H9 (cell line): ENCODE measurements at regions not wholly inside any gene's neighbourhood (a gene's known extent, or its start where the extent isn't known, plus 50 kb on each side); places are given as distances from the start of the nearest gene placed in this dataset.

Experiments used
- DNase-seq: peaks from one replicate; pipeline ENCODE4 v3.0.0-alpha.2; 2017
- H2AFZ ChIP-seq: one replicate; pipeline ENCODE4 v1.6.1; 2013; ENCODE audit warnings: mild to moderate bottlenecking, low read length, control low read depth, moderate library complexity
- H2AK5ac ChIP-seq: 2 replicates; pipeline ENCODE4 v1.6.1; 2013; ENCODE audit warnings: low read length, control low read depth, mixed read lengths; ENCODE audit not compliant: insufficient read length
- H2BK120ac ChIP-seq: one replicate; pipeline ENCODE4 v1.6.1; 2013; ENCODE audit warnings: low read depth, mild to moderate bottlenecking, low read length, control low read depth, inconsistent platforms; ENCODE audit not compliant: poor library complexity, severe bottlenecking
- H2BK12ac ChIP-seq: 2 replicates; pipeline ENCODE4 v1.6.1; 2013; ENCODE audit warnings: low read length, control low read depth, mixed read lengths, low read depth; ENCODE audit not compliant: insufficient read length
- H2BK15ac ChIP-seq: 2 replicates; pipeline ENCODE4 v1.6.1; 2013; ENCODE audit warnings: low read depth, low read length, control low read depth
- H2BK20ac ChIP-seq: one replicate; pipeline ENCODE4 v1.6.1; 2013; ENCODE audit warnings: low read depth, mild to moderate bottlenecking, low read length, control low read depth, inconsistent platforms; ENCODE audit not compliant: poor library complexity, severe bottlenecking
- H2BK5ac ChIP-seq: 2 replicates; pipeline ENCODE4 v1.6.1; 2013; ENCODE audit warnings: low read length, control low read depth, mixed read lengths; ENCODE audit not compliant: insufficient read length
- H3K14ac ChIP-seq: 2 replicates; pipeline ENCODE4 v1.6.1; 2013; ENCODE audit warnings: low read length, control low read depth; ENCODE audit not compliant: insufficient read depth
- H3K18ac ChIP-seq: 2 replicates; pipeline ENCODE4 v1.6.1; 2013; ENCODE audit warnings: low read depth, mild to moderate bottlenecking, mixed read lengths, low read length, control low read depth; ENCODE audit not compliant: insufficient read length
- H3K23ac ChIP-seq: 2 replicates; pipeline ENCODE4 v1.6.1; 2013; ENCODE audit warnings: low read length, control low read depth, mixed read lengths, low read depth; ENCODE audit not compliant: insufficient read length
- H3K23me2 ChIP-seq: 2 replicates; pipeline ENCODE4 v1.6.1; 2013; ENCODE audit warnings: low read depth, mild to moderate bottlenecking, mixed read lengths, low read length, control low read depth; ENCODE audit not compliant: insufficient read length, poor library complexity, severe bottlenecking
- H3K27ac ChIP-seq: 2 replicates; pipeline ENCODE4 v1.5.1; 2013; ENCODE audit warnings: low read length, control low read depth, mixed read lengths, low read depth; ENCODE audit not compliant: insufficient read length
- H3K27me3 ChIP-seq: 2 replicates; pipeline ENCODE4 v1.6.1; 2013; ENCODE audit warnings: low read length, control low read depth, inconsistent platforms; ENCODE audit not compliant: insufficient read depth
- H3K4ac ChIP-seq: 2 replicates; pipeline ENCODE4 v1.6.1; 2013; ENCODE audit warnings: low read depth, mild to moderate bottlenecking, control low read depth, inconsistent platforms, low read length, moderate library complexity
- H3K4me1 ChIP-seq: 2 replicates; pipeline ENCODE4 v1.6.1; 2013; ENCODE audit warnings: low read length, control low read depth, inconsistent platforms; ENCODE audit not compliant: insufficient read depth
- H3K4me2 ChIP-seq: 2 replicates; pipeline ENCODE4 v1.6.1; 2013; ENCODE audit warnings: low read length, control low read depth, mixed read lengths; ENCODE audit not compliant: insufficient read length, insufficient read depth
- H3K56ac ChIP-seq: 2 replicates; pipeline ENCODE4 v1.6.1; 2013; ENCODE audit warnings: low read depth, mild to moderate bottlenecking, mixed read lengths, low read length, control low read depth; ENCODE audit not compliant: insufficient read length
- H3K79me1 ChIP-seq: 2 replicates; pipeline ENCODE4 v1.6.1; 2013; ENCODE audit warnings: low read depth, mild to moderate bottlenecking, moderate library complexity, low read length, control low read depth, inconsistent platforms; ENCODE audit not compliant: insufficient read depth, poor library complexity, severe bottlenecking
- H3K79me2 ChIP-seq: 2 replicates; pipeline ENCODE4 v1.6.1; 2013; ENCODE audit warnings: low read length, control low read depth, inconsistent platforms; ENCODE audit not compliant: insufficient read depth
- H3K9ac ChIP-seq: 2 replicates; pipeline ENCODE4 v1.6.1; 2013; ENCODE audit warnings: low read length, control low read depth, mixed read lengths; ENCODE audit not compliant: insufficient read length; ENCODE audit errors: extremely low read depth
- H3K9me3 ChIP-seq: one replicate; pipeline ENCODE4 v1.6.1; 2013; ENCODE audit warnings: low read depth, low read length, inconsistent platforms; ENCODE audit not compliant: control insufficient read depth
- H3T11ph ChIP-seq: one replicate; pipeline ENCODE4 v1.6.1; 2013; ENCODE audit warnings: mild to moderate bottlenecking, low read length, control low read depth, inconsistent platforms
- H4K20me1 ChIP-seq: one replicate; pipeline ENCODE4 v1.6.1; 2013; ENCODE audit not compliant: control insufficient read depth, insufficient read length, insufficient read depth
- H4K5ac ChIP-seq: 2 replicates; pipeline ENCODE4 v1.6.1; 2013; ENCODE audit warnings: low read depth, mild to moderate bottlenecking, mixed read lengths, low read length, control low read depth; ENCODE audit not compliant: insufficient read length
- H4K8ac ChIP-seq: replicated peaks from 2 replicates; pipeline ENCODE4 v1.6.1; 2013; ENCODE audit warnings: low read length, control low read depth, mixed read lengths, low read depth; ENCODE audit not compliant: insufficient read length
- H4K91ac ChIP-seq: 2 replicates; pipeline ENCODE4 v1.6.1; 2013; ENCODE audit warnings: low read depth, mild to moderate bottlenecking, moderate library complexity, mixed read lengths, low read length, control low read depth; ENCODE audit not compliant: insufficient read length
- H3K27ac Mint-ChIP-seq, 3 experiments: 2 replicates in 2 of 3; 3 replicates in 1 of 3; pipeline ENCODE4 v1.8.0; 2020 to 2021; ENCODE audit warnings: mixed read lengths in 3 of 3, mild to moderate bottlenecking in 1 of 3, moderate library complexity in 1 of 3
- H3K27me3 Mint-ChIP-seq: 2 replicates; pipeline ENCODE4 v1.8.0; 2021; ENCODE audit warnings: low read depth, mild to moderate bottlenecking, moderate library complexity, mixed read lengths
- H3K36me3 Mint-ChIP-seq, 3 experiments: 2 replicates in 2 of 3; 3 replicates in 1 of 3; pipeline ENCODE4 v1.8.0; 2020 to 2021; ENCODE audit warnings: low read depth in 3 of 3, mixed read lengths in 3 of 3; ENCODE audit not compliant: insufficient read depth in 1 of 3
- H3K4me1 Mint-ChIP-seq, 2 experiments: 2 replicates each; pipeline ENCODE4 v1.8.0; 2020; ENCODE audit warnings: mixed read lengths in 2 of 2
- H3K4me3 Mint-ChIP-seq, 2 experiments: 2 replicates in 1 of 2; 3 replicates in 1 of 2; pipeline ENCODE4 v1.8.0; 2020 to 2021; ENCODE audit warnings: mild to moderate bottlenecking in 2 of 2, mixed read lengths in 2 of 2, moderate library complexity in 1 of 2
- H3K9me3 Mint-ChIP-seq, 2 experiments: 2 replicates in 1 of 2; 3 replicates in 1 of 2; pipeline ENCODE4 v1.8.0; 2020; ENCODE audit warnings: mild to moderate bottlenecking in 2 of 2, mixed read lengths in 2 of 2, moderate library complexity in 1 of 2
- WGBS: extraction: QIAGEN DNeasy Blood & Tissue Kit; methylation state at CpG from one replicate; pipeline ENCODE4 v1.1.7; 2013; ENCODE audit warnings: missing lambda C conversion rate, low lambda C conversion rate, mixed read lengths; ENCODE audit not compliant: insufficient read length; ENCODE audit errors: extremely low coverage; 5-methylcytosine and 5-hydroxymethylcytosine counted together
- TF ChIP-seq, protein P1 (sequence below): fragments of 200-600 bp; sonication (generic); conservative IDR thresholded peaks from 3 replicates; pipeline ENCODE4 v1.8.0; 2021; ENCODE audit warnings: antibody characterized with exemption, mild to moderate bottlenecking

- Histone ChIP-seq H2BK20ac (no peak overlapping the region), H3K79me2 (no peaks in the 10 kb centered on the region), H3K14ac (no peak overlapping the region), H3K4ac (no peak overlapping the region), H3K18ac (no peak overlapping the region), H3K27ac (no peak overlapping the region), H3K27me3 (no peaks in the 10 kb centered on the region), H2AFZ (no peak overlapping the region), H3K9ac (no peak overlapping the region), H2BK12ac (no peak overlapping the region), H4K8ac (no peak overlapping the region), H3K79me1 (no peaks in the 10 kb centered on the region), H3K4me2 (no peak overlapping the region), H3T11ph (no peak overlapping the region), H4K91ac (no peak overlapping the region), H3K56ac (no peak overlapping the region), H3K23me2 (no peaks in the 10 kb centered on the region), H2BK120ac (no peak overlapping the region), H2BK5ac (no peak overlapping the region), H2AK5ac (no peak overlapping the region), H3K23ac (no peak overlapping the region), H4K20me1 (no peaks in the 10 kb centered on the region), H3K9me3 (no peaks in the 10 kb centered on the region), H2BK15ac (no peak overlapping the region), H3K4me1 (peaks cover 14% of the 10 kb centered on the region), H4K5ac (no peak overlapping the region)
- Mint-ChIP-seq H3K9me3 (no peaks in the 10 kb centered on the region), H3K27ac (no peak overlapping the region; a peak in 1 of 7 replicates), H3K36me3 (no peaks in the 10 kb centered on the region), H3K4me1 (0 out of 4 replicates have a peak, but pooled peaks cover 0 to 2% of the 10 kb centered on the region in 2 experiments), H3K27me3 (no peaks in the 10 kb centered on the region), H3K4me3 (no peak overlapping the region)
- TF ChIP-seq, protein P1, sequence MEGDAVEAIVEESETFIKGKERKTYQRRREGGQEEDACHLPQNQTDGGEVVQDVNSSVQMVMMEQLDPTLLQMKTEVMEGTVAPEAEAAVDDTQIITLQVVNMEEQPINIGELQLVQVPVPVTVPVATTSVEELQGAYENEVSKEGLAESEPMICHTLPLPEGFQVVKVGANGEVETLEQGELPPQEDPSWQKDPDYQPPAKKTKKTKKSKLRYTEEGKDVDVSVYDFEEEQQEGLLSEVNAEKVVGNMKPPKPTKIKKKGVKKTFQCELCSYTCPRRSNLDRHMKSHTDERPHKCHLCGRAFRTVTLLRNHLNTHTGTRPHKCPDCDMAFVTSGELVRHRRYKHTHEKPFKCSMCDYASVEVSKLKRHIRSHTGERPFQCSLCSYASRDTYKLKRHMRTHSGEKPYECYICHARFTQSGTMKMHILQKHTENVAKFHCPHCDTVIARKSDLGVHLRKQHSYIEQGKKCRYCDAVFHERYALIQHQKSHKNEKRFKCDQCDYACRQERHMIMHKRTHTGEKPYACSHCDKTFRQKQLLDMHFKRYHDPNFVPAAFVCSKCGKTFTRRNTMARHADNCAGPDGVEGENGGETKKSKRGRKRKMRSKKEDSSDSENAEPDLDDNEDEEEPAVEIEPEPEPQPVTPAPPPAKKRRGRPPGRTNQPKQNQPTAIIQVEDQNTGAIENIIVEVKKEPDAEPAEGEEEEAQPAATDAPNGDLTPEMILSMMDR = no peak
- WGBS = no CpG with 5 or more reads among the region's 4 CpGs
- no peak for DNase-seq
Measured at GRCh38 chr1:177356674-177357435, 186.1 kb downstream of the BRINP2 start.
